Adrenal gland (tissue), 5 donors: ENCODE measurements at regions not wholly inside any gene's neighbourhood (a gene's known extent, or its start where the extent isn't known, plus 50 kb on each side); places are given as distances from the start of the nearest gene placed in this dataset.

Experiments used
- CTCF ChIP-seq, 6 experiments: fragments of 450-650 bp in 4 of 6; fragments of 200-600 bp in 2 of 6; sonication (generic) in 1 of 6; IDR thresholded peaks; 1 replicate in 5 of 6; 2 replicates in 1 of 6; pipeline versions ENCODE4 v1.5.1 to v1.8.0; 2016 to 2021; ENCODE audit warnings: antibody characterized with exemption in 6 of 6, mild to moderate bottlenecking in 2 of 6, moderate library complexity in 1 of 6
- POLR2A ChIP-seq, 2 donors: fragments of 450-650 bp; IDR thresholded peaks; one replicate each; pipeline ENCODE4 v1.6.1; 2017; ENCODE audit warnings: antibody characterized with exemption in 2 of 2, mild to moderate bottlenecking in 2 of 2, moderate library complexity in 1 of 2
- donor health status: DM: no; HTN: no; CAD: no.

- TF ChIP-seq POLR2A (IDR thresholded peaks at IDR 0.05) (no peak), CTCF (IDR thresholded peaks at IDR 0.05) (no peak)
Measured at GRCh38 chr1:60759291-60759690, 323.1 kb upstream of the NFIA start.
